ENCODE measurements at regions not wholly inside any gene's neighbourhood (a gene's known extent, or its start where the extent isn't known, plus 50 kb on each side); places are given as distances from the start of the nearest gene placed in this dataset.

- TF ChIP-seq TCF4 (CRISPR knock-in tag; IDR thresholded peaks at IDR 0.05; ENCODE audit: borderline replicate concordance) (peak; percentile 72; the same call in 1 of the 2 replicates), ZFP30 (CRISPR knock-in tag; IDR thresholded peaks at IDR 0.05) (no peak), PATZ1 (CRISPR knock-in tag; IDR thresholded peaks at IDR 0.05; ENCODE audit: borderline replicate concordance) (no peak), POU6F1 (CRISPR knock-in tag; IDR thresholded peaks at IDR 0.05; ENCODE audit: borderline replicate concordance, low read depth) (no peak), SNAI2 (CRISPR knock-in tag; IDR thresholded peaks at IDR 0.05) (no peak), ZNF8 (CRISPR knock-in tag; IDR thresholded peaks at IDR 0.05) (no peak), ISL1 (CRISPR knock-in tag; IDR thresholded peaks at IDR 0.05) (no peak)
Measured at GRCh38 chr5:168177831-168178450, 113.5 kb upstream of the WWC1 start.

All from SK-N-SH treated with all-trans-retinoic acid at 6 μM for 48 hours (cell line).